Endothelial cell of umbilical vein (primary cell): ENCODE measurements at regions not wholly inside any gene's neighbourhood (a gene's known extent, or its start where the extent isn't known, plus 50 kb on each side); places are given as distances from the start of the nearest gene placed in this dataset.

Experiments
- BruUV-seq: library from RNA; stranded (reverse); fragments of 400-500 nt; replicated peaks from 2 replicates; lab custom pipeline; 2021; lab: Mats Ljungman, UMichigan
- CTCF ChIA-PET: fragments of 300-600, 350-600 bp; sonication (Branson Sonifier 250); formaldehyde crosslinking; loops from one replicate; lab custom pipeline; 2021; ENCODE audit warnings: antibody characterized with exemption, inconsistent platforms; lab: Charles Lee
- POLR2A ChIA-PET: fragments of 300-600, 350-600 bp; sonication (Branson Sonifier 250); formaldehyde crosslinking; loops from one replicate; lab custom pipeline; 2021; ENCODE audit warnings: antibody characterized with exemption, inconsistent platforms; lab: Charles Lee
- DNase-seq: peaks from one replicate; pipeline ENCODE4 v3.0.0-alpha.2; 2011; ENCODE audit warnings: low read depth, low spot score
- FAIRE-seq: peaks from 2 replicates; lab custom pipeline; 2011; peaks lifted over from hg19 to GRCh38; lab: Jason Lieb, UNC
- H2AFZ ChIP-seq: 2 replicates; pipeline ENCODE4 v1.6.0; 2012; ENCODE audit warnings: low read depth, low read length, control low read depth, inconsistent platforms
- H3K27ac ChIP-seq: 2 replicates; pipeline ENCODE4 v1.5.1; 2011; ENCODE audit warnings: low read depth, mild to moderate bottlenecking, control low read depth, low read length, moderate library complexity; ENCODE audit not compliant: insufficient read depth
- H3K27me3 ChIP-seq, 2 experiments: 2 replicates each; pipeline versions ENCODE4 v1.6.0 to v1.6.1; 2011; ENCODE audit warnings: low read length in 2 of 2, mixed read lengths in 1 of 2; ENCODE audit not compliant: control insufficient read depth in 2 of 2, insufficient read depth in 2 of 2
- H3K36me3 ChIP-seq, 2 experiments: 2 replicates in 1 of 2; 3 replicates in 1 of 2; pipeline ENCODE4 v1.5.1; 2011; ENCODE audit warnings: low read length in 2 of 2, mild to moderate bottlenecking in 1 of 2, moderate library complexity in 1 of 2; ENCODE audit not compliant: control insufficient read depth in 2 of 2, insufficient read depth in 2 of 2; ENCODE audit errors: extremely low read depth in 1 of 2
- H3K4me1 ChIP-seq: 3 replicates; pipeline ENCODE4 v1.5.1; 2011; ENCODE audit warnings: mild to moderate bottlenecking, low read length; ENCODE audit not compliant: control insufficient read depth, insufficient read depth; ENCODE audit errors: extremely low read depth
- H3K4me2 ChIP-seq: 2 replicates; pipeline ENCODE4 v1.6.1; 2011; ENCODE audit warnings: low read length, control low read depth, mixed read lengths; ENCODE audit not compliant: insufficient read depth
- H3K4me3 ChIP-seq, 3 experiments: fragments of 200-600 bp in 1 of 3; sonication (generic), shearing (Covaris generic) in 1 of 3; replicated peaks in 1 of 3; 2 replicates each; pipeline ENCODE4 v1.5.1; 2011 to 2016; ENCODE audit warnings: control low read depth in 3 of 3, low read length in 3 of 3, mild to moderate bottlenecking in 2 of 3, inconsistent platforms in 1 of 3, low read depth in 1 of 3, moderate library complexity in 1 of 3; ENCODE audit not compliant: insufficient read depth in 1 of 3
- H3K79me2 ChIP-seq: 2 replicates; pipeline ENCODE4 v1.6.0; 2012; ENCODE audit warnings: low read length, inconsistent platforms; ENCODE audit not compliant: control insufficient read depth, insufficient read depth
- H3K9ac ChIP-seq: replicated peaks from 2 replicates; pipeline ENCODE3; 2011; ENCODE audit warnings: low read length, control low read depth; ENCODE audit not compliant: insufficient read depth; ENCODE audit errors: extremely low read depth
- H3K9me1 ChIP-seq: replicated peaks from 3 replicates; pipeline ENCODE4 v1.6.0; 2011; ENCODE audit warnings: mild to moderate bottlenecking, low read length; ENCODE audit not compliant: control insufficient read depth, insufficient read depth; ENCODE audit errors: extremely low read depth
- H3K9me3 ChIP-seq: replicated peaks from 2 replicates; pipeline ENCODE4 v1.5.1; 2012; ENCODE audit warnings: low read length, inconsistent platforms; ENCODE audit not compliant: control insufficient read depth, insufficient read depth
- H4K20me1 ChIP-seq: replicated peaks from 2 replicates; pipeline ENCODE3; 2011; ENCODE audit warnings: mild to moderate bottlenecking, low read length; ENCODE audit not compliant: control insufficient read depth, insufficient read depth; ENCODE audit errors: extremely low read depth
- CTCF ChIP-seq, 2 donors: IDR thresholded peaks; 1 replicate in 1 of 2; 2 replicates in 1 of 2; pipeline ENCODE4 v1.5.1; 2011; ENCODE audit warnings: low read length in 2 of 2, mild to moderate bottlenecking in 2 of 2, moderate library complexity in 2 of 2, control low read depth in 1 of 2, inconsistent platforms in 1 of 2, low read depth in 1 of 2; ENCODE audit not compliant: insufficient read depth in 1 of 2; ENCODE audit errors: extremely low read depth in 1 of 2
- EZH2 ChIP-seq: IDR thresholded peaks from 2 replicates; pipeline ENCODE4 v1.6.1; 2012; ENCODE audit warnings: borderline replicate concordance, low read depth, mild to moderate bottlenecking, moderate library complexity, low read length, inconsistent platforms; ENCODE audit not compliant: severe bottlenecking
- FOS ChIP-seq: IDR thresholded peaks from 2 replicates; pipeline ENCODE4 v1.6.1; 2011; ENCODE audit warnings: mild to moderate bottlenecking, low read length, moderate library complexity, borderline replicate concordance; ENCODE audit not compliant: insufficient read depth
- GATA2 ChIP-seq: IDR thresholded peaks from 2 replicates; pipeline ENCODE4 v1.7.0; 2011; ENCODE audit warnings: low read depth, mild to moderate bottlenecking, moderate library complexity, mixed read lengths, low read length; ENCODE audit not compliant: insufficient read length, insufficient read depth
- JUN ChIP-seq: IDR thresholded peaks from 2 replicates; pipeline ENCODE4 v1.6.1; 2011; ENCODE audit warnings: borderline replicate concordance, low read depth; ENCODE audit not compliant: insufficient read length, insufficient read depth
- MAX ChIP-seq: IDR thresholded peaks from 2 replicates; pipeline ENCODE4 v1.6.1; 2011; ENCODE audit not compliant: insufficient read depth, insufficient read length
- MYC ChIP-seq: IDR thresholded peaks from one replicate; pipeline ENCODE4 v1.6.1; 2011; ENCODE audit warnings: mild to moderate bottlenecking, low read depth, low read length
- POLR2A ChIP-seq: IDR thresholded peaks from 2 replicates; pipeline ENCODE4 v1.6.1; 2012; ENCODE audit warnings: low read depth, mild to moderate bottlenecking, control low read depth, low read length
- POLR2AphosphoS5 ChIP-seq: IDR thresholded peaks from 2 replicates; pipeline ENCODE4 v1.6.1; 2012; ENCODE audit warnings: low read depth, mild to moderate bottlenecking, control low read depth, low read length, moderate library complexity; ENCODE audit not compliant: insufficient read depth
- dilution Hi-C: fragments of 300-500 bp; cut with MboI; formaldehyde crosslinking; loops from one replicate; pipeline ENCODE4 v1.15.0; 2019; ENCODE audit warnings: low sequenced_read_pairs; ENCODE audit not compliant: extremely low pct_ligation_motif_present
- intact Hi-C: fragments of 100-400 bp; cut with micrococcal nuclease; formaldehyde crosslinking; loops from one replicate; pipeline ENCODE4 v1.10.0; 2022

GRCh38 chr1:243945727-243946126 is 95.7 kb upstream of the AKT3 start:
- BruUV-seq, result no TSS peak
- dilution Hi-C loops, result no loop called here

More at GRCh38 chr1:243945727-243946126, 95.7 kb upstream of the AKT3 start:
- DNase-seq, result no peak
- intact Hi-C loops, result loop anchor here (2.0 kb wide), 1 partner anchor 463 kb away; no protein-coding TSS in a partner anchor
- Histone ChIP-seq H3K4me2 (no peak overlapping the region), H3K27me3 (no peaks in the 10 kb centered on the region), H3K9me1 (no peaks in the 10 kb centered on the region), H4K20me1 (no peaks in the 10 kb centered on the region), H3K4me3 (no peak overlapping the region), H3K79me2 (no peaks in the 10 kb centered on the region), H2AFZ (no peak overlapping the region), H3K9ac (no peak overlapping the region), H3K4me1 (peaks cover 5% of the 10 kb centered on the region), H3K36me3 (no peaks in the 10 kb centered on the region), H3K27ac (no peak overlapping the region), H3K9me3 (no peaks in the 10 kb centered on the region)
- CTCF ChIA-PET, result interaction anchor here (0.6 to 2.2 kb wide), 6 partner anchors 20 to 602 kb away, joined by 3 to 11 read pairs (median 4); no protein-coding TSS in a partner anchor
- FAIRE-seq, result peak; percentile 69
- no peak for TF ChIP-seq POLR2A
- TF ChIP-seq MYC, result no peak
- TF ChIP-seq GATA2, result no peak
- TF ChIP-seq FOS, result no peak
- no peak for TF ChIP-seq JUN
- TF ChIP-seq EZH2, result no peak
- no peak for TF ChIP-seq POLR2AphosphoS5
- TF ChIP-seq MAX, result no peak
- TF ChIP-seq CTCF (IDR thresholded peaks at IDR 0.05; ENCODE audit: extremely low read depth in 1 of 2, insufficient read depth in 1 of 2, low read depth in 1 of 2, low read length in 2 of 2), result no peak
- POLR2A ChIA-PET, result no interaction called here
